ENCODE measurements at regions not wholly inside any gene's neighbourhood (a gene's known extent, or its start where the extent isn't known, plus 50 kb on each side); places are given as distances from the start of the nearest gene placed in this dataset.
"Not testable (repeated sequence)": the region's sequence is repeated elsewhere in the genome, so short reads cannot be mapped to it uniquely, and the experiment has no call there.

DNA sequence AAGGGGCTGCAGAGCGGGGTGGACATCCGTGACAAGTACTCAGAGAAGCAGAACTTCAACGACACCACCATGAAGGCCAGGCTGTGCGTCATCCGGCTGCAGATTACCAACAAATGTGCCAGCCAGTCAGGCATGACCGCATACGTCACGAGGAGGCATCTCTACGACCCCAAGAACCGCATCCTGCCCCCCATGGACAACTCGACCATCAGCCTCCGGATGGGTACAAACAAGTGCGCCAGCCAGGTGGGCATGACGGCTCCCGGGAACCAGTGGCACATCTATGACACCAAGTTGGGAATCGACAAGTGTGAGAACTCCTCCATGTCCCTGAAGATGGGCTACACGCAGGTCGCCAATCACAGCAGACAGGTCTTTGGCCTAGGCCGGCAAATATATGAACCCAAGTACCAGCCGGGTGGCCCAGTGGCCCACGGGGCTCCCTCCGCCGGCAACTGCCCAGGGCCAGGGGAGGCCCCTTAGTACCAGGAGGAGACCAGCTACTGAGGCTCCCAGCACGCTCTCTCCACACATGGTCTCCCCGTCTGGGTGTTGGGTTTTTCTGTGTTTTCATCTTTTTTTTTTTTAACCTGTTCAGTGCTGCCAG lies 133.4 kb upstream of the TEKT4 start:
- 91% methylated on average over 13 of the region's 25 CpGs for WGBS
- H3K27ac ChIP-seq; H3K4me3 ChIP-seq; H3K9me3 ChIP-seq; DNase-seq (ENCODE audit: low spot score in 2 of 2); H3K4me1 ChIP-seq; H3K36me3 ChIP-seq: not testable (repeated sequence)
- H3K27me3 ChIP-seq: peaks cover 12% of the 10 kb centered on the region

DNA sequence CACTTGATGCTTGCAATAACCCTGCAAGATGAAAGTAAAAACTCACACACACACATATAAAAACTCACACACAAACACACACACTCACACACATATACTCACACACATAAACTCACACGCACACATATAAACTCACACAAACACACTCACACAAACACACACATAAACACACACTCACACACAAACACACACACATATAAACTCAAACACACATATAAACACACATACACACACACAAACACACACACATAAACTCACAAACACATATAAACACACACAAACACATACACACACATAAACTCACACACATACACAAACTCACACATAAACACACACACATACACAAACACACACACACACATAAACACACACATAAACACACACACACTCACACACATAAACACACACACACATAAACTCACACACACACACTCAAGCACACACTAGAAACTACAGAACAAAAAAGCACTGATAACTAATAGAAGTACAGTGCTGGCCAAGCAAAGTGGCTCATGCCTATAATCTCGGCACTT lies 117.7 kb upstream of the TEKT4 start:
- Histone ChIP-seq H3K27me3 (no peaks in the 10 kb centered on the region), H3K36me3 (no peaks in the 10 kb centered on the region), H3K4me1 (no peaks in the 10 kb centered on the region), H3K27ac (no peak overlapping the region), H3K9me3 (no peaks in the 10 kb centered on the region), H3K4me3 (no peak overlapping the region)
- WGBS: 81% methylated on average over 2 of the region's 2 CpGs
- TF ChIP-seq, protein P1, sequence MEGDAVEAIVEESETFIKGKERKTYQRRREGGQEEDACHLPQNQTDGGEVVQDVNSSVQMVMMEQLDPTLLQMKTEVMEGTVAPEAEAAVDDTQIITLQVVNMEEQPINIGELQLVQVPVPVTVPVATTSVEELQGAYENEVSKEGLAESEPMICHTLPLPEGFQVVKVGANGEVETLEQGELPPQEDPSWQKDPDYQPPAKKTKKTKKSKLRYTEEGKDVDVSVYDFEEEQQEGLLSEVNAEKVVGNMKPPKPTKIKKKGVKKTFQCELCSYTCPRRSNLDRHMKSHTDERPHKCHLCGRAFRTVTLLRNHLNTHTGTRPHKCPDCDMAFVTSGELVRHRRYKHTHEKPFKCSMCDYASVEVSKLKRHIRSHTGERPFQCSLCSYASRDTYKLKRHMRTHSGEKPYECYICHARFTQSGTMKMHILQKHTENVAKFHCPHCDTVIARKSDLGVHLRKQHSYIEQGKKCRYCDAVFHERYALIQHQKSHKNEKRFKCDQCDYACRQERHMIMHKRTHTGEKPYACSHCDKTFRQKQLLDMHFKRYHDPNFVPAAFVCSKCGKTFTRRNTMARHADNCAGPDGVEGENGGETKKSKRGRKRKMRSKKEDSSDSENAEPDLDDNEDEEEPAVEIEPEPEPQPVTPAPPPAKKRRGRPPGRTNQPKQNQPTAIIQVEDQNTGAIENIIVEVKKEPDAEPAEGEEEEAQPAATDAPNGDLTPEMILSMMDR (IDR thresholded peaks at IDR 0.05): no peak
- no peak for TF ChIP-seq EP300 (IDR thresholded peaks at IDR 0.05)
- no peak for TF ChIP-seq POLR2AphosphoS5 (IDR thresholded peaks at IDR 0.05)
- TF ChIP-seq POLR2A (IDR thresholded peaks at IDR 0.05): no peak
- no peak for DNase-seq (ENCODE audit: low spot score in 2 of 2)

DNA sequence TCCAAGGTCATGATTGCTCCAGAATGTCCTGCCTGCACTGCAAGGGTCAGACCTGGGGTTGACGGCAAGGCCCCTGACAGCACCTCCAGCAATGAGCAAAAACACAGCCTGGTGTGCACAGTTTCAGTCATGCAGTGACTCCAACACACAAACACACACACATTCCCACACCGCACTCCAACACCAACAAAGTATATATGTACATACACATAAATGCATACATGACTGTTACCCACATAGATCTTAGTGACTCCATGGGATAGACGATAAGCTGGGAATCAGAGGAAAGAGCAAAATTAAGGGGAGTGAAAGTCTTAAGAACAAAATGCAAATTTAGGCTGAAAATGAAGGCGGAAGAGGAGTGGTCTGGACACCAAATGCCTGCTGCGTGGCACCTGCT lies 112.7 kb upstream of the TEKT4 start:
- no peaks in the 10 kb centered on the region for H3K9me3 ChIP-seq
- H3K36me3 ChIP-seq: no peaks in the 10 kb centered on the region
- H3K4me1 ChIP-seq: no peaks in the 10 kb centered on the region
- no peak for DNase-seq (ENCODE audit: low spot score in 2 of 2)
- TF ChIP-seq EP300 (IDR thresholded peaks at IDR 0.05) (no peak), POLR2AphosphoS5 (IDR thresholded peaks at IDR 0.05) (no peak), POLR2A (IDR thresholded peaks at IDR 0.05) (no peak)
- TF ChIP-seq, protein P1 (IDR thresholded peaks at IDR 0.05): no peak
- H3K27me3 ChIP-seq: no peaks in the 10 kb centered on the region
- no peak overlapping the region for H3K4me3 ChIP-seq
- 89% methylated on average over 5 of the region's 5 CpGs for WGBS
- H3K27ac ChIP-seq: no peak overlapping the region

DNA sequence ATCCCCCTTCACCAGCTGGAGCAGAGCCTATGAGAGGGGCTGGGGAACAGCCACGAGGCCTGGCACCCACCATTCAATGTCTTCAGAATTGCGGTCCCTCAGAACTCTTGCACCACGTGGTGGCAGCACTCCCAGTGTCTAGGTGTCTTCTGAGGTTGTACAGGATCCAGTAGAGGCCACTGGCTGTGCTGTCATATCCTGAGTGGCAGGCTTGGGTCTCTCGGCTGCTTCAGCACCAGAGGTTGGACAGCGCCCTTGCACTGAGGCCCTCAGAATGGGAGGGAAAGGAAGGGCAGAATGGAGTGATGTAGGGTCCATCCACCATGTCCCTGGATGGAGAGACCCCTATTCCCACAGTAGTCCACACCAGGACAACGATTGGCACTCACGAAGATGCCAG lies 112.0 kb upstream of the TEKT4 start:
- no peaks in the 10 kb centered on the region for H3K9me3 ChIP-seq
- H3K4me1 ChIP-seq: no peaks in the 10 kb centered on the region
- H3K27me3 ChIP-seq: no peaks in the 10 kb centered on the region
- no peak overlapping the region for H3K27ac ChIP-seq
- no peaks in the 10 kb centered on the region for H3K36me3 ChIP-seq
- H3K4me3 ChIP-seq: no peak overlapping the region
- WGBS: 29% methylated on average over 7 of the region's 7 CpGs
- DNase-seq (ENCODE audit: low spot score in 2 of 2): no peak
- TF ChIP-seq, protein P1 (IDR thresholded peaks at IDR 0.05): no peak
- TF ChIP-seq EP300 (IDR thresholded peaks at IDR 0.05): no peak
- no peak for TF ChIP-seq POLR2AphosphoS5 (IDR thresholded peaks at IDR 0.05)
- TF ChIP-seq POLR2A (IDR thresholded peaks at IDR 0.05): no peak

DNA sequence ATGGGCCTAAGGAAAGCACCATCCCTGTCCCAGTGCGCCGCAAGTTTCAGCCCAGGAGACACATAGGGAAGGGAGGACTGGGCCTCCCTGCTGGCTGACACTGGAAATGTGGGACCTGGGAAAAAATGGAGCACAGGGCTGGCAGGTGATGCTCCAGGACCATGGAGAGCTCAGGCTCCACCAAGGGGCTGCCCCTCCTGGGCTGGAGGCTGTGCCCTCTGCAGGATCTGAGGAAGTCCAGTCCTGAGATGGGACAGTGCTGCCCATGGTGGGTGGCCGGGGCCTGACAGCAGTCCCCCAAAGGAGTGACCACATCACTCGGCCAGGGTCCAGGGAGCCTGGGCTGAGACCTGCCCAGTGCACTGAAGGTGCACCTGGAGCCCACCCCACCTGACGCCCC lies 108.6 kb upstream of the TEKT4 start:
- H3K27ac ChIP-seq: no peak overlapping the region
- H3K9me3 ChIP-seq: no peaks in the 10 kb centered on the region
- TF ChIP-seq EP300 (IDR thresholded peaks at IDR 0.05) (no peak), POLR2A (IDR thresholded peaks at IDR 0.05) (no peak), POLR2AphosphoS5 (IDR thresholded peaks at IDR 0.05) (no peak)
- TF ChIP-seq, protein P1 (IDR thresholded peaks at IDR 0.05): no peak
- no peaks in the 10 kb centered on the region for H3K36me3 ChIP-seq
- 89% methylated on average over 1 of the region's 5 CpGs for WGBS
- DNase-seq (ENCODE audit: low spot score in 2 of 2): no peak
- H3K27me3 ChIP-seq: no peaks in the 10 kb centered on the region
- no peak overlapping the region for H3K4me3 ChIP-seq
- H3K4me1 ChIP-seq: no peaks in the 10 kb centered on the region

DNA sequence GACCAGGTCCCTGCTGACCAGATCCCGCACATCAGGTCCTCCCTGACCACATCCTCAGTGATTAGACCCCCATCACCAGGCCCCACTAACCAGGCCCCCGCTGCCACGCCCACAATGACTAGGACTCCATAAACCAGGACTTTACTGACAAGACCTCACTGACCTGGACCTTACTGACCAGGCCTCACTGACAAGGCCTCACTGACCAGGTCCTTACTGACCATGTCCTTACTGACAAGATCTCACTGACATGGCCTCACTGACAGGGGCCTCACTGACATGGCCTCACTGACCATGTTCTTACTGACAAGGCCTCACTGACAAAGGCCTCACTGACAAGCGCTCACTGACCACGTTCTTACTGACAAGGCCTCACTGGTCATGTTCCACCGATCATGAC lies 107.9 kb upstream of the TEKT4 start:
- H3K27ac ChIP-seq: no peak overlapping the region
- no peaks in the 10 kb centered on the region for H3K27me3 ChIP-seq
- DNase-seq (ENCODE audit: low spot score in 2 of 2): no peak
- no peaks in the 10 kb centered on the region for H3K9me3 ChIP-seq
- H3K36me3 ChIP-seq: no peaks in the 10 kb centered on the region
- no peak for TF ChIP-seq EP300 (IDR thresholded peaks at IDR 0.05)
- no peak for TF ChIP-seq POLR2A (IDR thresholded peaks at IDR 0.05)
- TF ChIP-seq, protein P1 (IDR thresholded peaks at IDR 0.05): no peak
- no peak for TF ChIP-seq POLR2AphosphoS5 (IDR thresholded peaks at IDR 0.05)
- H3K4me3 ChIP-seq: no peak overlapping the region
- no peaks in the 10 kb centered on the region for H3K4me1 ChIP-seq
- WGBS: 89% methylated on average over 5 of the region's 6 CpGs

DNA sequence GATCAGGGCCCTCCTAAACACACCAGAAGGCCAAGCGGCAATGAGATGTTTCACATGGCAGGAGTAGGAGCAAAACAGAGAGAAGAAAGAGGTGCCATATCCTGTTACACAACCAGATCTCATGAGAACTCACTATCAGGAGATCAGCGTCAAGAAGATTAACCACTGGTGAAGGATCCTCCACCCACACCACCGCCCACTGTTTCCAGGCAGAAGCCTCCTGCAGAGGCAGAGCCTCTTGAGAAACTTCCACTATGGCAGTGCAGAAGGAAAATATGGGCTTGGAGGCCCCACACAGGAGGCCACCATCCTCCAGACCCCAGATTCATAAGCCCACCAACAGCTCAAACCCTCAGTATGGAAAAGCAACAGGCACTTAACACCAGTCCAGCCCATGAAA lies 106.9 kb upstream of the TEKT4 start:
- H3K27me3 ChIP-seq; H3K4me3 ChIP-seq; H3K9me3 ChIP-seq; DNase-seq (ENCODE audit: low spot score in 2 of 2); H3K4me1 ChIP-seq; H3K36me3 ChIP-seq; H3K27ac ChIP-seq: not testable (repeated sequence)
- WGBS: 85% methylated on average over 3 of the region's 3 CpGs

All from suprapubic skin (tissue), 4 donors.